H1 (cell line): ENCODE measurements at regions not wholly inside any gene's neighbourhood (a gene's known extent, or its start where the extent isn't known, plus 50 kb on each side); places are given as distances from the start of the nearest gene placed in this dataset.
A peak's percentile ranks its signal among the peaks of the same experiment; 100 is the strongest.

Experiments used
- CHD7 ChIP-seq: fragments of 300-600 bp; sonication (generic); IDR thresholded peaks from 2 replicates; pipeline ENCODE4 v1.7.1; 2012; ENCODE audit warnings: low read length, moderate library complexity, mild to moderate bottlenecking, inconsistent platforms; ENCODE audit not compliant: insufficient replicate concordance
- HDAC2 ChIP-seq, 2 experiments: fragments of 300-600 bp in 1 of 2; sonication (generic) in 1 of 2; IDR thresholded peaks; 2 replicates each; pipeline ENCODE4 v1.6.1; 2011 to 2012; ENCODE audit warnings: low read depth in 2 of 2, low read length in 2 of 2, mild to moderate bottlenecking in 2 of 2, moderate library complexity in 2 of 2, borderline replicate concordance in 1 of 2, inconsistent platforms in 1 of 2
- POU5F1 ChIP-seq: IDR thresholded peaks from 2 replicates; pipeline ENCODE4 v1.6.1; 2011; ENCODE audit warnings: low read depth, mild to moderate bottlenecking, low read length, moderate library complexity

GRCh38 chr2:75772908-75773630 lies 62.4 kb upstream of the GCFC2 start (continued):
- TF ChIP-seq CHD7 (peak; percentile 38), POU5F1 (0 out of 2 replicates have a peak, but pooled peaks have one; percentile 12), HDAC2 (IDR thresholded peaks at IDR 0.05; ENCODE audit: borderline replicate concordance in 1 of 2, low read depth in 2 of 2, low read length in 2 of 2) (0 out of 4 replicates have a peak, but pooled peaks of 1 of the 2 experiments have one; percentile 34)
